Left ventricle myocardium superior (tissue), 1 donor: ENCODE measurements at regions not wholly inside any gene's neighbourhood (a gene's known extent, or its start where the extent isn't known, plus 50 kb on each side); places are given as distances from the start of the nearest gene placed in this dataset.

Experiments
- ATAC-seq: fragments of 200-7000 bp; cut with Tn5 transposase; one replicate; pipeline ENCODE4 v1.9.1; 2020; ENCODE audit warnings: mild to moderate bottlenecking, moderate library complexity
- DNase-seq: peaks from one replicate; pipeline ENCODE4 v3.0.0-alpha.2; 2020
- intact Hi-C: fragments of 100-400 bp; cut with micrococcal nuclease; formaldehyde crosslinking; loops from one replicate; pipeline ENCODE4 v1.11.0; 2022
- donor health status: DM: no; HTN: yes; CAD: no; lungs with severe emphysema.

DNA sequence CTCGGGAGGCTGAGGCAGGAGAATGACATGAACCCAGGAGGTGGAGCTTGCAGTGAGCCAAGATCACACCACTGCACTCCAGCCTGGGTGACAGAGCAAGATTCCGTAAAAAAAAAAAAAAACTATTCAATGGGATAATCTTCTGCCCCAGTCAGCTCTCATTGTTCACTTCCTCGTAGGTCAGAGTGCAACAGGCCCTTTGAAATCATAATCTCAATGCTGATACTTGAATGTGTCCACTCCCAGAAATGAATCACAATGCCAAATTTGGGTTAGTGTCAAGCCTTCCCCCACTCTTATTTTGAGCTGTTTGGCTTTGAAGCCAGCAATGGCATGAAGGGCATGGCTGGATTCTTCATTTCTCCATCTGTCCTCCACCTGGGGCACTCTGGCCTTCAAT is 610.3 kb upstream of the KLF4 start:
- DNase-seq (no peak), ATAC-seq (no peak)
- intact Hi-C loops, result no loop called here

GRCh38 chr9:108095496-108095895 is 605.9 kb upstream of the KLF4 start:
- ATAC-seq (no peak), DNase-seq (no peak)
- intact Hi-C loops, result no loop called here

DNA sequence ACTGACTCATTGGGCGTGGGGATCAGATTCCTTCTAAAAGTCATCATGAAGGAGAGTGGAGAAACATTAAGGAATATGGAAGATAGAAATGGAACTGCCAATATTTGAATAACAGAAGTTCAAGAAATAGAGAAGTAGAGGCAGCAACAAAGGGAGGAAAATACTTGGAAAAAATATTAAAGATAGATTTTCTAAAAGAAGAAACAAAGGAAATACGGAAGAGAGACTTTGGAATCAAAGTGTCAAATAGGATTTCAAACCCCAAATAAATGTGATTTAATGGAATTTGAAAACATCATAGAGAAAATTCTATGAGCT is 605.1 kb upstream of the KLF4 start:
- intact Hi-C loops, result no loop called here
- DNase-seq, result no peak
- no peak for ATAC-seq

GRCh38 chr9:108093773-108094675 is 604.5 kb upstream of the KLF4 start:
- intact Hi-C loops, result no loop called here
- DNase-seq (no peak), ATAC-seq (no peak)

DNA sequence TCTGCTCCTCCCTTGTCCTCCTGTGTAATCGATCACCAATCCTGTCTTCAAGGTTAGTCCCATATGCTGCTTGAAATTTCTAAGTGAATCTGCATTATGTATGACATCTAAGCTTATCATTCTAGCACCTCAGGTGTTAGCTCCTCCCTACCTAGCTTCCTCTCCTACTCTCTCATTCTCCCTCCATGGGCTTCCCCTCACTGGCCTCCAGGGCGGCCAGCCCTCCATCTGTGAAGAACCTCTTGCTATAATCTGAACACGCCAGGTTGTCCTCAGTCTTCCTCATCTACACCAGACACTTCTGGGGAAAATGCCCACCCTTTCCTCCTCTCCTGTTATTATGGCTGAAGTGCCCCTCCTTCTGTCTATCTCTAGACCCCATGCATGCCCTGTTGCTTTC is 599.3 kb upstream of the KLF4 start:
- ATAC-seq (no peak), DNase-seq (no peak)
- intact Hi-C loops, result no loop called here

DNA sequence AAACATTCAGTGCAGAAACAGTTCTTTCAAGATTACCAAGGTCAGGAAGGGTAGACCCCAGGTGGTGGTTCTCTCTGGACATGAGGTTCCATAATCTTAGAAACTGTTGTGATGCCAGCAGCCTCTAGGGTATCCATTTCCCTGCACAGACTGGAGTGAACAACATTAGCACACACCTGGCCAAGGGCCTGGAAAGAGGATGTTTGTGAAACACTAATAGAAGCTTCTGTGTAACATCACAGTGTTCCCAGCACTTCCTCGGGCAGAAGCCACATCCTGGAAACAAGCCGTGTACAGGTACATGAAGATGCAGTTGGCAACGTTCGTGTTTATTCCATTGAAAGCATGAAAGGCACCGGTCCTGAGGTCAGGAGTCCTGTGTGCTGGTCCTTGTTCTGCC is 598.2 kb upstream of the KLF4 start:
- ATAC-seq, result no peak
- intact Hi-C loops, result no loop called here
- DNase-seq, result no peak

DNA sequence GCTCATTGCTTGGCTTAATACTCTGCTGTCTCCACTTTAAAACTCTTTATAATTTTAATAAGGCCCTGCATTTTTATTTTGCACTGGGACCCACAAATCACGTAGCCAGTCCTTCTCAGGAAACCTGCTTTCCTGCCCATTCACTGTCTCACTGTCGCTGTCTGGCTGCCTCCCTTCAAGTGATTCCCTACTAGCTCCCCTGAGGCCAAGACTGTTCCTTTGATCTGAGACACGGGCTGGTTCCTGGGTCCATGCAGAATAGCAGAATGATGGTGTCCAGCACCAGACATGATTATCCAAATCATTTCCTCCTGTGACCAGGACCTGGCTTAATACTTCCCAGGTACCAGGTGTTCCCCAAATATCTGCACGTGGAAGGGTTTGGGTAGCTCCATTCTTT is 597.1 kb upstream of the KLF4 start:
- no peak for DNase-seq
- intact Hi-C loops, result no loop called here
- ATAC-seq, result no peak

GRCh38 chr9:108085294-108085693 is 595.7 kb upstream of the KLF4 start:
- ATAC-seq, result no peak
- DNase-seq, result no peak
- intact Hi-C loops, result no loop called here

GRCh38 chr9:108083796-108084352 is 594.3 kb upstream of the KLF4 start:
- ATAC-seq, result no peak
- intact Hi-C loops, result no loop called here

DNA sequence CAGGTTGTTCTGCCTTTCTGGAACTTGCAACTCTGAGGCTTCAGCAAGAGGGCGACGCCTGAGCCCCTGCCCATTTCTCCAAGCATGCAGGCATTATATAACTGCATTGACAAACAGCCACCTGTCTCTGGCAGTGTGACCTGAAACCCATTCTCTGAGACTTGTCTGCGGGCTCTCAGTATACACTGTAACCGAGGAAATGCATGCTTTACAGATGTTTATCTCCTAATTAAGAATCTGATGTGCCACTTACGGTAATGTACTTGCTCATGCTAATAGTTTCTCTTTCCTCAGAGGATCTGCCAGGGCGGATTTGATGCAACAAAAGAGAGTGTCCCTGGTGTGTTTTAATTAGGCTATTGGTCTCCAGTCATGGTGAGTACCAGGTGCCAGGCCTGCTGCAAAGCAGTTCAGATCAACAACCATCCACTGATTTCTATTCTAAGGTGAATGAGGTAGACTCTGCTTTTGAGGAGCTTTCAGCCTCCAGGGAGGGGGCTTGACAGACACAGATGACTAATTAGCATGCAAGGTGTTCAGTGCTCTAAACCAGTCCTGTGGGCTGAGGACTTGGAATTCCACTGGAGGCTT is 593.7 kb upstream of the KLF4 start:
- intact Hi-C loops, result no loop called here
- no peak for ATAC-seq
- DNase-seq, result no peak

More at GRCh38 chr9:108083796-108084352, 594.3 kb upstream of the KLF4 start:
- DNase-seq, result no peak

DNA sequence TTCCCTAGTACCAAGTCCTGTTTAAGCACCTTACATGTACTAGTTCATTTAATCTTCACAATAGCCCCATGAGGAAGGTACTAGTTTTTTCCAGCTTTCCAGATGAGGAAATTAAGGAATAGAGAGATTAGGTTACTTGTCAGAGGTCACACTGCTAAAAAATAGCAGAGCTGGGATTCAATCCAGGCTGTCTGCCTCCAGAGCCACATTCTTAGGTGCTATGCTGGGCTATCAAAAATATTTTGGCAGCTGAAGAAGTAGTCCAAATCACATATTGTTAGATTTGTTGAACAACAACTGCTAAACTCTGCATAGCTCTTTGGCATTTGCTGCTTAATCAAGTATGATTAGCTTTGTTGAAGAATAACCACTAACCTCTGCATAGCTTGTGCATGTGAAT is 591.5 kb upstream of the KLF4 start:
- DNase-seq, result no peak
- peak; percentile 69 for ATAC-seq
- intact Hi-C loops, result no loop called here

DNA sequence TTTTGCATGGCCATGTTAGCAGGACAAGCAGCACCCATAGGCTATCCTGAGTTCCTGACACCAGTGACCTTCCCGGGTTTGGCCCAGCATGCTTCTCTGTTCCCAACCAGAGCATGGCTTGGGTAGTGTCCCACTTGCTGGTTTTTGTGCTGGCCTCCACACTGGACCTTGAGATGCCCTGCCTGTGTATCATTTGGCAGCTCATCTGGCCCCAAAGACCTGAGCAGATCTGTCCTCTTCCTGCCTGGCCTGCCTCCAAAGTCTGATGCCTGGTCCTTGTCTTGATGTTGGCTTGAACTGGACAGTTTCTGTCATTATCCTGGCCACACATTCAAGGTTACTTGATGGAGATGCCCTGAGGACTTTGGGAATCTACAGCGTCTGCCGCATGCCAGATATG is 590.7 kb upstream of the KLF4 start:
- ATAC-seq (peak; percentile 60), DNase-seq (peak; percentile 43)
- intact Hi-C loops, result no loop called here

DNA sequence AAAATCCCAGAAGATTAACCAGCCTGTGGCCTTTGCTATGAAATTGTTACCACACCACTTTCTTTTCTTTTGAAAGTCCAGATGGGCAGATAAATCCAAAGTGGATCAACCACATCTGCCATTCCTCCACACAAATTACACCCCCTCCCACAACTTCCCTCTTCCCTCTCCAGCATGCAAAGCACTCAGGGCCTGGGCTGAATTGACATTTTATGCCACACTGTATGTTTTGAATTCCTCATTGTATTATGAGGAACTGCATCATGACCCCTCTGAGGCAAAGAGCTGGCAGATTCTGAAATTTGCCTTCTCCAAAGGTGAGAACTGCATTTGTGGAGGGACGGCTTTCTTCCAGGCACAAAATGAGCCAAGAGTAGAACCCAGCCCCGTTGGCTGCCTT is 589.2 kb upstream of the KLF4 start:
- intact Hi-C loops, result no loop called here
- ATAC-seq, result peak; percentile 41
- DNase-seq, result no peak

DNA sequence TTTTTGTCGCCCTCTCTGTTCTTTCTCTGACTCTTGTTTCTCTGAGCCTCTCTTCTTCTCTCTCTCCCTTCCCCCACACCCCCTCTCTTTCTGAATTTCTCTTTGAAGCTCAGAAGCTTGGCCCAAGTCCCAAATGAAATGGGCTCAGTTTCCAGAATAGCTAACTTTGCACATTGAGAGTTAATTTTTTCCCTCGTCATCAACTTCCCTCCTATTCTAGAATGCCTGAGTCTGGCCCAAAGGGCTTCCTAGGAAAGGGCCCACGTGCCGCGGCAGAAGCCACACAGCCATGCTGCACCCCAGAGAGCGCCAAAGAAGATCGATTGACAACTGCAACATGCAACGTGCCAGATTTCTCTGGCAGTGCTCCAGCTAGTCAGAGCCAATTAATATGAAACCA is 588.8 kb upstream of the KLF4 start:
- intact Hi-C loops, result no loop called here
- DNase-seq (no peak), ATAC-seq (peak; percentile 27)

DNA sequence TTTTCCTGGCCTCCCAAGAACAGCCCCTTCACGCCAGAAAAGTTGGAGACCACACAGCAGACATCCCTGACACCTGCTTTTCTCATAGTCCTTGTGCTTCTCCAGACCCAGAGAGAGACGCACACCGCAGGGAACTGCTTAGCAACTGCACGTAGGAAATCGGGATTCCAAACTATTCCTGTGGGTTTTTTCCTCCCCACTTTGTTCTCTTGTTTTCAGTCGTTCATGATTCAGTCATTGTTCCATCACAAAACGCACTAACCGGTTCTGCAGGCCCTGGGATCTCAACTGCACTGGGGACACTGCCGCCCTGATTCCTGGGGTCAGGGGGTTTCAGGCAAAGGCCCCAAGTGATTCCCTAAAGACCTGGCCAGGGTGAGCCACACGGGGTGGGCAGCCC is 588.0 kb upstream of the KLF4 start:
- intact Hi-C loops, result no loop called here
- DNase-seq (no peak), ATAC-seq (no peak)

DNA sequence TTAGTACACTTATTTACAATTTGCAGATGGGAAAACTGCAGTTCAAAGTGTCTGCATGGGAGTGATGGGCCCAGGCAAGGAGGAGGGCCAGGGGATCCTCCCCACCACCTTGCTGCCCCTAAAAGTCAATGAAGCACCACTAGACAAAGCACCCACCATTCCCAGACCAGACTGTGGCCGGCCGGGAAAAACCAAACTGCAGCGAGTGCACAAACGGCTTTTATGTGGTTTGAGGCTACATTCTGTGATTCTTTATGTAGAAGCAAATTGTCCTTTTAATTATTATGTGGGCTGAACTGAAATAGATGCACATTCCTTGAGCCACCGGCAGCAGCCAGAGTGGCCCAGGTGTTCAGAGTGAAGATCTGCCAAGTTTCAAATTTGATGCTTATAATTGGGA is 585.3 kb upstream of the KLF4 start:
- DNase-seq (no peak), ATAC-seq (no peak)
- intact Hi-C loops, result no loop called here

- ATAC-seq, result no peak
- DNase-seq, result no peak
- intact Hi-C loops, result no loop called here
Observed at GRCh38 chr9:108073823-108074222, 584.3 kb upstream of the KLF4 start.

DNA sequence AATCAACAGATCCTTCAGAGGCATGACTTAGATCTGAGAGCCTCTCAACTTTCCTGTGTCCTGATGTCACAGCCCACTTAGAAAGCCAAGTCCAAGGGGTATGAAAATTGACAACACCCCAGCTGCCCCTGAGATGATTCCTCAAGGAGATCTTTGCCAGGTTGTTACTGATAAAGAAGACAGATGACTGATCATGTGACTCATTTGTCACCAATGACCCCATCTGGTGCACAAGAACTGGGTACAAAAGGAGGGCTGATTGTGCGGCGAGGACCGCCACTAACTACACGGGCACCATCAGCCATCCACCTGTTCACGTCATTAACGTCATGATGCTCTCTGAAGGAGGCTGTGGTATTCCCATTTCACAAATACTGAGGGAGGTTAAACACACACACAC is 583.2 kb upstream of the KLF4 start:
- intact Hi-C loops, result no loop called here
- no peak for ATAC-seq
- no peak for DNase-seq

- no peak for ATAC-seq
- intact Hi-C loops, result no loop called here
- no peak for DNase-seq
Observed at GRCh38 chr9:108070861-108071260, 581.3 kb upstream of the KLF4 start.

- intact Hi-C loops, result no loop called here
- ATAC-seq (no peak), DNase-seq (no peak)
Observed at GRCh38 chr9:108069991-108070390, 580.4 kb upstream of the KLF4 start.

GRCh38 chr9:108062680-108063079 is 573.1 kb upstream of the KLF4 start:
- ATAC-seq (no peak), DNase-seq (no peak)
- intact Hi-C loops, result no loop called here
